GM12874 (cell line): ENCODE measurements at regions not wholly inside any gene's neighbourhood (a gene's known extent, or its start where the extent isn't known, plus 50 kb on each side); places are given as distances from the start of the nearest gene placed in this dataset.

Source experiments
- CTCF ChIP-seq: IDR thresholded peaks from 2 replicates; pipeline ENCODE4 v1.5.1; 2011; ENCODE audit warnings: low read depth, mild to moderate bottlenecking, control low read depth, low read length, moderate library complexity; ENCODE audit not compliant: insufficient read depth

- TF ChIP-seq CTCF, result no peak
These were observed 699.4 kb upstream of the FZD8 start for GRCh38 chr10:36341471-36341870.

GRCh38 chr10:36336315-36336714 is 694.2 kb upstream of the FZD8 start:
- no peak for TF ChIP-seq CTCF

GRCh38 chr10:36333446-36333845 is 691.4 kb upstream of the FZD8 start:
- no peak for TF ChIP-seq CTCF

GRCh38 chr10:36332926-36333325 is 690.8 kb upstream of the FZD8 start:
- TF ChIP-seq CTCF, result no peak

- no peak for TF ChIP-seq CTCF
These were observed 689.0 kb upstream of the FZD8 start for GRCh38 chr10:36331121-36331520.

- no peak for TF ChIP-seq CTCF
These were observed 683.7 kb upstream of the FZD8 start for GRCh38 chr10:36325815-36326214.

- TF ChIP-seq CTCF, result no peak
These were observed 682.7 kb upstream of the FZD8 start for GRCh38 chr10:36324831-36325230.

- TF ChIP-seq CTCF, result no peak
These were observed 671.0 kb upstream of the FZD8 start for GRCh38 chr10:36313142-36313541.
